ENCODE measurements at regions not wholly inside any gene's neighbourhood (a gene's known extent, or its start where the extent isn't known, plus 50 kb on each side); places are given as distances from the start of the nearest gene placed in this dataset.

- no peaks in the 10 kb centered on the region for H3F3A ChIP-seq (ENCODE audit: low read depth)
- H3K9me3 ChIP-seq (ENCODE audit: low read depth): no peaks in the 10 kb centered on the region
- H3K79me2 ChIP-seq (ENCODE audit: low read depth): no peaks in the 10 kb centered on the region
- H2AFZ ChIP-seq (replicated peaks): no peak overlapping the region
- Mint-ChIP-seq H3K9me3 (no peaks in the 10 kb centered on the region), H3K4me1 (peaks cover 12% of the 10 kb centered on the region), H3K36me3 (no peaks in the 10 kb centered on the region), H3K27me3 (ENCODE audit: insufficient read depth, low read depth) (peaks cover under 1% of the 10 kb centered on the region), H3K4me3 (no peak overlapping the region), H3K27ac (no peak overlapping the region)
- no peak overlapping the region for H3K4me2 ChIP-seq
- no peak for DNase-seq (ENCODE audit: low spot score)
- H3K27ac ChIP-seq: no peak overlapping the region
- TF ChIP-seq EZH2phosphoT487 (IDR thresholded peaks at IDR 0.05): no peak
- TF ChIP-seq CTCF (IDR thresholded peaks at IDR 0.05): no peak
- no peak for TF ChIP-seq EZH2 (IDR thresholded peaks at IDR 0.05)
- H3K27me3 ChIP-seq: no peaks in the 10 kb centered on the region
- no peaks in the 10 kb centered on the region for H3K36me3 ChIP-seq
- no peaks in the 10 kb centered on the region for H4K20me1 ChIP-seq (ENCODE audit: low read depth)
- no peak overlapping the region for H3K9ac ChIP-seq
- no peak overlapping the region for H3K4me3 ChIP-seq
- no peaks in the 10 kb centered on the region for H3K4me1 ChIP-seq
These were observed 583.4 kb upstream of the CDH2 start for GRCh38 chr18:28760299-28760698.

- no peaks in the 10 kb centered on the region for H3K27me3 ChIP-seq
- no peaks in the 10 kb centered on the region for H3K36me3 ChIP-seq
- no peak overlapping the region for H3K9ac ChIP-seq
- H3K27me3 Mint-ChIP-seq (ENCODE audit: insufficient read depth, low read depth): no peaks in the 10 kb centered on the region
- no peak overlapping the region for H2AFZ ChIP-seq (replicated peaks)
- DNase-seq (ENCODE audit: low spot score): no peak
- no peaks in the 10 kb centered on the region for H3K4me1 ChIP-seq
- H3K4me1 Mint-ChIP-seq: peaks cover 8% of the 10 kb centered on the region
- H3K79me2 ChIP-seq (ENCODE audit: low read depth): no peaks in the 10 kb centered on the region
- peaks cover 3% of the 10 kb centered on the region for H3K9me3 Mint-ChIP-seq
- H3K27ac Mint-ChIP-seq: no peak overlapping the region
- no peaks in the 10 kb centered on the region for H4K20me1 ChIP-seq (ENCODE audit: low read depth)
- no peak for TF ChIP-seq EZH2phosphoT487 (IDR thresholded peaks at IDR 0.05)
- no peak overlapping the region for H3K4me3 ChIP-seq
- H3F3A ChIP-seq (ENCODE audit: low read depth): no peaks in the 10 kb centered on the region
- no peak overlapping the region for H3K27ac ChIP-seq
- H3K9me3 ChIP-seq (ENCODE audit: low read depth): no peaks in the 10 kb centered on the region
- H3K36me3 Mint-ChIP-seq: no peaks in the 10 kb centered on the region
- no peak overlapping the region for H3K4me2 ChIP-seq
- H3K4me3 Mint-ChIP-seq: no peak overlapping the region
These were observed 580.6 kb upstream of the CDH2 start for GRCh38 chr18:28757466-28758008.

- no peak overlapping the region for H3K4me2 ChIP-seq
- no peak overlapping the region for H3K4me3 ChIP-seq
- no peak overlapping the region for H2AFZ ChIP-seq (replicated peaks)
- peaks cover 3% of the 10 kb centered on the region for H3K4me1 Mint-ChIP-seq
- H3K27me3 ChIP-seq: no peaks in the 10 kb centered on the region
- no peak overlapping the region for H3K27ac ChIP-seq
- H3K36me3 ChIP-seq: no peaks in the 10 kb centered on the region
- H3K9me3 ChIP-seq (ENCODE audit: low read depth): no peaks in the 10 kb centered on the region
- TF ChIP-seq CTCF (IDR thresholded peaks at IDR 0.05) (no peak), EZH2 (IDR thresholded peaks at IDR 0.05) (no peak), EZH2phosphoT487 (IDR thresholded peaks at IDR 0.05) (no peak)
- no peak for DNase-seq (ENCODE audit: low spot score)
- no peaks in the 10 kb centered on the region for H3K9me3 Mint-ChIP-seq
- no peaks in the 10 kb centered on the region for H3K27me3 Mint-ChIP-seq (ENCODE audit: insufficient read depth, low read depth)
- H3K4me1 ChIP-seq: no peaks in the 10 kb centered on the region
- no peak overlapping the region for H3K27ac Mint-ChIP-seq
- H3K36me3 Mint-ChIP-seq: no peaks in the 10 kb centered on the region
- no peak overlapping the region for H3K4me3 Mint-ChIP-seq
- no peaks in the 10 kb centered on the region for H3F3A ChIP-seq (ENCODE audit: low read depth)
- H4K20me1 ChIP-seq (ENCODE audit: low read depth): no peaks in the 10 kb centered on the region
- H3K79me2 ChIP-seq (ENCODE audit: low read depth): no peaks in the 10 kb centered on the region
- H3K9ac ChIP-seq: no peak overlapping the region
These were observed 566.2 kb upstream of the CDH2 start for GRCh38 chr18:28743115-28743514.

GRCh38 chr18:28740575-28740974, 563.6 kb upstream of the CDH2 start:
- Mint-ChIP-seq H3K4me1 (peaks cover 11% of the 10 kb centered on the region), H3K36me3 (no peaks in the 10 kb centered on the region), H3K27me3 (ENCODE audit: insufficient read depth, low read depth) (no peaks in the 10 kb centered on the region), H3K9me3 (no peaks in the 10 kb centered on the region), H3K4me3 (no peak overlapping the region), H3K27ac (no peak overlapping the region)
- Histone ChIP-seq H3K9ac (no peak overlapping the region), H3K4me1 (peaks cover 8% of the 10 kb centered on the region), H3K27me3 (no peaks in the 10 kb centered on the region), H3K4me2 (no peak overlapping the region), H3K4me3 (no peak overlapping the region), H3K9me3 (ENCODE audit: low read depth) (no peaks in the 10 kb centered on the region), H3K36me3 (no peaks in the 10 kb centered on the region), H4K20me1 (ENCODE audit: low read depth) (no peaks in the 10 kb centered on the region), H3F3A (ENCODE audit: low read depth) (no peaks in the 10 kb centered on the region), H2AFZ (replicated peaks) (no peak overlapping the region), H3K79me2 (ENCODE audit: low read depth) (no peaks in the 10 kb centered on the region), H3K27ac (no peak overlapping the region)
- TF ChIP-seq CTCF (IDR thresholded peaks at IDR 0.05) (no peak), EZH2 (IDR thresholded peaks at IDR 0.05) (no peak), EZH2phosphoT487 (IDR thresholded peaks at IDR 0.05) (no peak)
- DNase-seq (ENCODE audit: low spot score): no peak
